LNCAP (cell line): ENCODE measurements at regions not wholly inside any gene's neighbourhood (a gene's known extent, or its start where the extent isn't known, plus 50 kb on each side); places are given as distances from the start of the nearest gene placed in this dataset.

Source experiments
- CTCF ChIP-seq: fragments of 450-650 bp; IDR thresholded peaks from 2 replicates; pipeline ENCODE4 v1.5.1; 2017; ENCODE audit warnings: mild to moderate bottlenecking

GRCh38 chr13:50320271-50320862, 305.1 kb downstream of the KCNRG start:
- no peak for TF ChIP-seq CTCF

GRCh38 chr13:50322006-50322405, 306.8 kb downstream of the KCNRG start:
- TF ChIP-seq CTCF: no peak

- TF ChIP-seq CTCF: no peak
These were observed 308.3 kb downstream of the KCNRG start for GRCh38 chr13:50323440-50324065.

GRCh38 chr13:50326271-50326670, 311.0 kb downstream of the KCNRG start:
- TF ChIP-seq CTCF: no peak

GRCh38 chr13:50326811-50327210, 311.6 kb downstream of the KCNRG start:
- TF ChIP-seq CTCF: no peak

- TF ChIP-seq CTCF: no peak
These were observed 319.0 kb downstream of the KCNRG start for GRCh38 chr13:50334115-50334778.

- TF ChIP-seq CTCF: no peak
These were observed 319.7 kb downstream of the KCNRG start for GRCh38 chr13:50334944-50335343.
